ENCODE measurements at regions not wholly inside any gene's neighbourhood (a gene's known extent, or its start where the extent isn't known, plus 50 kb on each side); places are given as distances from the start of the nearest gene placed in this dataset.
"Not testable (repeated sequence)": the region's sequence is repeated elsewhere in the genome, so short reads cannot be mapped to it uniquely, and the experiment has no call there.

DNA sequence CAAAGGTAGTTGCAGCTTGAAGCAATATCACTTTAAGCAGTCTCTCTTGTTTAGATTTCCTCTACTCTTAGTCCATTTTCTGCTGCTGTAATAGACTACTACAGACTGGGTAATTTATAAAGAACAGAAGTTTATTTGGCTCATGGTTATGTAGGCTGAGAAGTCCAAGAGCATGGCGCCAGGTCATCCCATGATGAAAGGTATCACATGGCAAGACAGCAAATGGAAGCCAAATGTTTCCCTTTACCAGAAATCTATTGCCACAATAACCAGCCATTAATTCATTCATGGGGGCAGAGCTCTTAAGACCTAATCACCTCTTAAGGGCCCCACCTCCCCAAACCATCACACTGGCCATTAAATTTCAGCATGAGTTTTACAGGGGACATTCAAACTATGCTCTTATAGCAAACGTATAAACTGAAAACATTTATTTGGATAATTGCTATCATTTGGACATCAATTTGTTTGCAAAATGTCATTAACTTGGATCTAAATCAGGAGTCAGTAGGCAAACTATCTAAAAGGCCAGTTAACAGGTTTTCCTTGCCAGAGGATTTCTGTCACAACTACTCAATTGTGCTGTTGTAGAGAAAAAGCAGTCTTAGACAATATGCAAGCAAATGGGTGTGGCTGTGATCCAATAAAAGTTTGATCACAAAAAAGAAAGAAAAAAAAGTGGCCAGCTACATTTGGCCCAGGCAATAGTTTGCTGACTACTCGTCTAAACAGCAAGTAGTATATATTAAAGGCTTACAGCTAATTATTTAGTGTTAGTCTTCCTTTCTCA is 75.7 kb upstream of the GUCY1A1 start:
- no peak for DNase-seq

DNA sequence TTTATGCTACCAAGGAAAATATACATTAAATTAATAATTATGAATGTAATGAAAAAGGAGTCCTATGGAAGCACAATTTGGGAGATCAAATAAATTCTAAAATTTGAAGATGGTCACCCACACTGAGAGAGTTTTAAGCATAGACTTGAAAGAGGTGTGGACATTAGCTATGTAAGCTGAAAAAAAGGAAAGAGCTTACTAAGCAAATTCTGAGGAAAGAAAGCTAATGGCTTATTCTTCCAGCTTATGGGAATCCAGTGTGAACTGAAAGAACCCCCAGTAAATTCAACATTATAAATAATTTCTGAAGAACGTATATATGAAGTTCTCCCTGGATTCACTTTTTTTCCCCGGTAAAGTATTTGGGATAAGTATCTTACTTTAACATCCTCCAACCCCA is 78.2 kb upstream of the GUCY1A1 start:
- DNase-seq: no peak

DNA sequence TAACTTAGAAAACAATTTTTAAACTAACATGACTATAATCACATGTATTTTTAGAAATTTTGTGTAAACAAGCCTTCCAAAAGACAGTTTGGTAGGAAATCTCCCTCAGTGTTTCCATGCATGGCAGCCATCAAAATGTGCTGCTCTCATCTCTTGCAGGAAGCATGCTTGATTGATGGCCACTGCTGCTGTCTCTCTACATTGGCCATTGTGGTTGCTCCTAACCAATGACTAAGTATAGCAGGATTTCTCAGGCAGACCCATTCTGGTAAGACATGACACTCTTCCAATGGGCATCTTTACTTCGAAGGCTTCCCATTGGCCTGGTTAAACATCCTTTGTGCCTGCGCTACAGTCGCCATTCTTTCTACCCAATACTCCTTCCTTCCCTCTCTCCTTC is 78.9 kb upstream of the GUCY1A1 start:
- no peak for DNase-seq

DNA sequence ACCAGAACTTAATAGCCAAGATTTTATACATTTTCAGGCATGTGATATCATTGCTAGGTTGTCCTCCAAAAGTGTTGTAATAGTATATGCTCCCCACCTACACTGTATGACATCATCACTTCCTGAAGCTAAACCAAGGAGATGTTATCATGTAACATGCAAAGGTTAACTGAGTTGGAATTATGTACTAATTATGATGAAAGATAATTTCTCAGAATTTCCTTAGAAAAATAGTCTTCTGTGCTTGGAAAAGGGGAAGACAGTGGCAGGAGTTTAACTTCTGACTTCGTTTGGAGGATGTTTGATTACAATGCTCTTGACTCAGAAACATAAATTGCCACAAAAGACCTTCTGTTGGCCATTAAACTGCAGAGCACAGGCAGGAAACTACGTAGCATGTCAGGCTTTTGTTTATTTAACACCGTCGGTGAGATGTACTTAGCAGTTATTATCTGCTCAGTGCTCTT is 83.6 kb upstream of the GUCY1A1 start:
- DNase-seq: no peak

DNA sequence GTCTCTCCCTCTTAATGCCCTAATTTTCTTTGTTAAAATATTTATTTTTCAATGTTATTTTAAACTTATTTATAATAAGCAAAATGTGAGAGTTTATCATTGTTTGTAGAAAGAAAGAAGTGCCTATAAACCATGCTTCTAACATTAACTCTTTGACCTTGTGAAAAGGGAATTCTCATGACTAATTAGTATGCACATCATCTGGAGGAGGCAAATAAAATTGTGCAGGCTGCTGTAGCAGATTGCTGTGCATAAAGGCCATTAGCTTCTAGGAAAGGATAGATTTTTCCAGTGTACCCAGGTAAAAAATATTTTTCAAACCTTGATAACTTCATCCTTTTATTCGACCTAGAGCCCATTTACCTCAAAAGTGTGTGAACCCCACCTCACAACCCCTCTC is 84.6 kb upstream of the GUCY1A1 start:
- DNase-seq: no peak

DNA sequence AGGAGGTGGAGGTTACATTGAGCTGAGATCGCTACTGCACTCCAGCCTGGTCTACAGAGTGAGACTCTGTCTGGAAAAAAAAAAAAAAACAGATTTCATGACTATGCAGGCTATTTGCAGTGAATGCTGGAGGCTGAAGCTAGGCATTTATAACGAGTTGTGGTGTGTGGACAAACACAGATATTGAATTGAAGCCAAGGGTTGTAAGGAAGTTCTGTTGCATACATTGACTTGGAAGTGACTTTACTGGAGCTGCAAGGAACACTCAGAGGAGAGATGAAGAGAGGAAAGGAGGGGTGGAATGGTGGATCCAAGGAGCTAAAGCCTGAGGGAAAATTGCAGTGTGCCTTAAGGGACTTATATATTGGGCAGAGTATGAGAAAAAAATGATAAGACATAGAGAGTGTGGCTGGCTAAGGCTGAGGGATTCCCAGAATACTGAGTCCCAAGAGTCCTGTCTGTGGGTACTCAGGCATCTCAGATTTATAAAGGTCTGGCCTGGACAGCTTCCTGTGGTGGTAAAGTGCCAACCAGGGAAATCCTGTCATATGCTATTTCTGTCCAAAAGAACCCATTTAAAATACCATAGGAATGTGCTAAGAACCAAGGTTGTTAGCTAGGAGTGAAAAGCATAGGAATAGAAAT is 87.8 kb upstream of the GUCY1A1 start:
- no peak for DNase-seq

DNA sequence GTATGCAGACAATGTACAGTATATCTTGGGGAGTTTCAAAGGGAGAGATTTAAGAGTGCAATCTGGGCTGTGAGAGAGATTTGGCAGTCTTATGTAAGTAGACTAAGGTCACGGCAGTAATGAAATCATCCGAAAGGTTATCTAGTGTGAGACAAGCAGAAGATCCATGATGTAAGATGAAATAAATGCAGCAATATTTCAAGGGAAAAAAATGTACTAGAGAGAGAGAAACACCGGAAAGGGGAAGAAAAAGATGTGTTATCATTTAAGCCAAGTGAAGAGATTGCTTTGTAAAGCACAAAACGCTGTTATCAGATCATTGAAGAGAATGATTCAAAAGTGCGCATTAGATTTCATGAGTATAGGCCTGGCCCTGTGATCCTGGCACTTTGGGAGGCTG is 88.4 kb upstream of the GUCY1A1 start:
- DNase-seq: no peak

DNA sequence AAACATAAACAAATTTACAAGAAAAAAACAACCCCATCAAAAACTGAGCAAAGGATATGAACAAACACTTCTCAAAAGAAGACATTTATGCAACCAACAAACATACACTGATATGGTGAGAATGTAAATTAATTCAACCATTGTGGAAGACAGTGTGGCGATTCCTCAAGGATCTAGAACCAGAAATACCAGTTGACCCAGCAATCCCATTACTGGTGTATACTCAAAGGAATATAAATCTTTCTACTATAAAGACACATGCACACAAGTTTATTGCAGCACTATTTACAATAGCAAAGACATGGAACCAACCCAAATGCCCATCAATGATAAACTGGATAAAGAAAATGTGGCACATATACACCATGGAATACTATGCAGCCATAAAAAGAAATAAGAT is 92.3 kb upstream of the GUCY1A1 start:
- DNase-seq: not testable (repeated sequence)

DNA sequence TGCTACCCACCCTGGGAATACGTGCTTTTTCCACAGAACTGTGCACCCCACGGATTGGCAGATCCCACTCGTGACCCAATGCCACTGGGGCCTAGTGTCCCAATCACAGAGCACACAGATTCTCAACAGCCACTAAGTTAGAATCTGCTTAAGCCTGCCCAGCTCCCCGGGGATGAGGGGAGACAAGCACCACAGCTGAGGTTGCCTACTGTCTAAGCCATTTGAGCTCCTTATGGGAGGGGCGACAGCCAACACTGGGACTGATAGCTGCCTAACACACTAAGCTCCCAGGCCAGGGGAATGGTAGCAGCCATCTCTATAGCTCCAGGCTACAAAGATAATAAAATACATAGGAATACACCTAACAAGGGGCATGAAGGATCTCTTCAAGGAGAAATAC is 93.5 kb upstream of the GUCY1A1 start:
- no peak for DNase-seq

DNA sequence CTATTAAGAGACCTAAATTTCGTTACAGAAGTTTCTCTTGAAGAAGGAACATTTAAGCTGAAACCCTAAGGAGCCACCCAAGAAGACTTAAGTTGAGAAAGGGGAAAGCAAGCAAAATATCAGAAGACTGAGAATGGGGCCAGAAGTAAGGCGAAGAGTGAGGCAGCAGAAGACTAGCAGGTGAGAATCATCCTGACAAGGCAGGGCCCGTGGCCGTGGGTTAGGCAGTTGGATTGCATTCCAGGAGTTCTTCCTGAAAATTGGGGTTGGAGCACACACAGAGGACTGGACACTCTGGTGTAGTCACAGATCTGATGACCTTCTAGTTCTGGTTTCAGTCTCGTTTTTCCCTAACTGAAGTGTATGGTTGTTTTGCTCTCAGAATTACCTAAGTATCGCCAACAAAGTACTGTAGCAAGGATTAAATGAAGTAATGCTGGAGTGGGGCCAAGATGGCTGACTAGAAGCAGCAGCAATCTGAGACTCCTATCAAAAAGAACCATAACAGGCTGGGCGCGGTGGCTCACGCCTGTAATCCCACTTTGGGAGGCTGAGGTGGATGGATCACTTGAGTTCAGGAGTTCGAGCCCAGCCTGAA is 94.4 kb upstream of the GUCY1A1 start:
- no peak for DNase-seq

DNA sequence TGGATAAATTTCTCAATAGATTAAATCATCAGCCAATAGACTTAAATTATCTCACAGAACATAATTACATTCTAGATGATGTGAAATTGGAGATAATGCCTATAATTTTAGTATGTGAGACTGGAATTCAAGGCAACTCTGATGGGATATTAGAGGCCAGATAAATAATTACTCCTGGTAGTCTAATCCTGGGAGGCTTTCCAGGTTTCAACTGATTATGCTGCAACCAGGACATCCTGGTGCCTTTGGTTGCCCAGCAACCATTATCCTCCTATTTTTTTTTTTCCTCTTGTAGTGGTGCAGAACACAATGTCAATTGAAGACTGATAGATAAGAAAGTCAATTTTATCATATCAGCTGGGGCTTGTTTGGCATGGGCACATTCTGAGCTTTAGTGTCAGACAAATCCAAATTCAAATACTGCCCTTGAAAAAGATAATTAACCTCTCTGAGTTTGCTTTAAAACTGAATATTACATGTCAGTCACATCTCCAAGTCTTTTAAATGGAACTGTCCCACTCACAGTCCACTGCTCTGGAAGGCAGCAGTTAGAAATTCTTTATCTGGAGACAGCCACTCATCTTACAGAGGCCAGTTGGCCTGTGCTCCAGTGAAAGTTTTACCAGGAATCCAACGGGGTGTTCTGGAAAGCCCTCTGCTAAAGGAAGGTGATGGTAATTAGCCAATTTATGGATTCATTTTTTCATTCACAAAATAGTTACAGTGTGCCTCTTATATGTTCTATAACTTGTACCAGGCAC is 95.3 kb upstream of the GUCY1A1 start:
- no peak for DNase-seq

DNA sequence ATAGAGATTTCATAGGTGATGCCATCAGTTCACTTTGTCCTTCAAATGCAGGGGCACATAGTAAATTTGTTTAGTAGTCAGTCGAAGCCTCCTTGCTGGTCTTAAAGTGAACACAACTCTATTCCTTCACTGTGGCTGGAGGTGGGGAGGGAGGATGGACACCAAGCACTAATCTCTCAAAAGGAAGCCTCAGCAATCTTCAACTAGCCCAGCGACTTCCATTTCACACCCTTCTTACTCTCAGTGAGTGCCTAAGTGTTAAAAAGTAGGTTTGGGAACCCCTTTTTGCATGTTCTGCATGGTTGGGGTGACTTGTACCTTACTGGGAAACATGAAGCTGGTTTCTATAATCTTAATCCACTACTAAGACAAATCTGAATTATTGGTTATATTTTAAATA is 96.0 kb upstream of the GUCY1A1 start:
- no peak for DNase-seq

DNA sequence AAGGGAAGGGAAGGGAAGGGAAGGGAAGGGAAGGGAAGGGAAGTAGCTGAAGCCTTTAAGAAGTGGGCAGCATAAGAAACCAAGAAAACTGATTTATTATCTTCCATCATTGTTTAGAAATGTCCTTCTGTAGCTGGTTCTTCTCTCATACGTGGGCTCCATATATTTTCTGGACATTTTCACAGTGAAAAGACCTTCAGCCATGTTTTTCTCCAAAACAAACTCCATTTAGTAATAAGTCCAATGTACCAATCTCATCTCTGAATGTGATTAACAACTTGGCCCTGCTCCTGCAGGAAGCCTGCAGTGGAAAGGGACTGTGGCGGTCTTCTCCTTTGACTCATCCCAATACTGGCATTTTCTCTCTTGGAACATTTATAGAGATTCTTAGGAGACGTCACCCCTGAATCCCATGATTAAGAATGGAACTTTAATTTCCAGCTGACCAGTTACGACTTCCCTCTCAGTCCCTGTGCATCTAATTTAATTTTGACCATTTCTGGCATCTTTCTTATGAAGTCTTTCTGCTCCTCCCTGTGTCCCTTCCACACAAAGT is 96.6 kb upstream of the GUCY1A1 start:
- DNase-seq: no peak

DNA sequence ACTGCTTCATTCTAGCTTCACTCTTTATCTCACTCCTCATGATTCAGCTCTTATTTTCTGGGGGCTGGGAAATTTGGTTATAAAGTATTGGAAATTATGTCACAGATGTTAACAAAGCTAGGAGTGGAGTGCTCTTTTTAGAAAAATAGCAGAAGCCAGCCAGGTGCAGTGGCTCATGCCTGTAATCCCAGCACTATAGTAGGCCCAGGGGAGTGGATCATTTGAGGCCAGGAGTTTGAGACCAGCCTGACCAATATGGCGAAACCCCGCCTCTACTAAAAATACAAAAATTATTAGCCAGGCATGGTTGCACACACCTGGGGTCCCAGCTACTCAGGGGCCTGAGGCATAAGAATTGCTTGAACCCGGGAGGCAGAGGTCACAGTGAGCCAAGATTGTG is 97.2 kb upstream of the GUCY1A1 start:
- no peak for DNase-seq

DNA sequence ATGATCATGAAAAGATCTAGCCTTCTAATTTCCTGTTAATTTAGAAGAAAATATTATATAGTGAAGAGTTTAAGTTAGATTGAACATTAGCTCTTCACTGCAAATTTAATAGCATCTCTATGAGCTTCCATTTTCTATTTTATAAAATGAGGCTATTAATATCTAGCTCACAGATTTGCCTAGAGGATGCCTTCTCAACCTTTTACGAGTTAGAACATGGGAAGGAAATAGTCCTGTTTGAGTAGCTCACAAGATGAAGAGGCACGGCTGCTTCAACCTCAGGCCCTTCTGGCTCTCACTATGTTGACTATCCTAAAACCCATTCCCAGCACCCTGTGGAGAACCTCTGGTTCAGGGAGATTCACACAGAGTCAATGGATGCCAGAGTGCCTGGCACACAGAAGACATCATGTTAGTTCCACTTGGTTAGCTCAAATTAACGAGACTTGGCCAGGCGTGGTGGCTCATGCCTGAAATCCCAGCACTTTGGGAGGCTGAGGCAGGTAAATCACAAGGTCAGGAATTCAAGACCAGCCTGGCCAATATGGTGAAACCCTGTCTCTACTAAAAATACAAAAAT is 97.9 kb upstream of the GUCY1A1 start:
- no peak for DNase-seq

DNA sequence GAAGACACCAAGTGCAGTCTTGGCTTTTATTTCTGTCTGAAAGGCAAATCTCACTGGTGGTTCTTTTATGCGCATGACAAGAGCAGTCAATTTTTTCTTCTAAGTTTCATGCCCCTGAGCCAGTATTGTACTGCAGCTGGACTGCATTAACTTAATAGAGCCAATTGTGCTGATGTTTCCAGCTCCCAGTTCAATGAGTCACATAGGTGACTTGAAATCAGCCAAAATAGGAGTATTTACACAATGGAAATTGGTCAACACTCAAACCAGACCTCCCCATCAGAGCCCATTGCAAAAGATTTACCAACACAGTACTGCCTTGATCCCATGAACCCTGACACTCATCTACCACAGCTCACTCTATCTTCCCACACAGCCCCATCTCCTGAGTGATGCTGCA is 100.3 kb upstream of the GUCY1A1 start:
- no peak for DNase-seq

DNA sequence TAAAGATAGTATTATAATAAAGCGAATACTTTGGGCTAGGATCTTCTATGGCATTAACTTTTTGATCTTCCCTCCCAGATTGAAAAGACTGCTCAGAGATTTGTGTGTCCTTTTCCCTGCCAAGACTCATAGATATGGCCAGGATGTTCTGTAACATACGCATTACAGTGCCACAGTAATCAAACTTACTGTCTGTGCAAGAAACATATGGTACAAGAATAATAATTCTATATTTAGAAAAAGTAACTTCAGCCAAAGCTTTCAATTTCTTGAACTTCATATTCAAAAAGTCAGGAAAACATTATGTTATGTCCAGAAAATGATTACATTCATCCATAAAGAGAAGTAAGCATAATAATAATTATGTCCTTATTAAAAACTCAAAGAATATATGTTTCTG is 100.9 kb upstream of the GUCY1A1 start:
- DNase-seq: no peak

DNA sequence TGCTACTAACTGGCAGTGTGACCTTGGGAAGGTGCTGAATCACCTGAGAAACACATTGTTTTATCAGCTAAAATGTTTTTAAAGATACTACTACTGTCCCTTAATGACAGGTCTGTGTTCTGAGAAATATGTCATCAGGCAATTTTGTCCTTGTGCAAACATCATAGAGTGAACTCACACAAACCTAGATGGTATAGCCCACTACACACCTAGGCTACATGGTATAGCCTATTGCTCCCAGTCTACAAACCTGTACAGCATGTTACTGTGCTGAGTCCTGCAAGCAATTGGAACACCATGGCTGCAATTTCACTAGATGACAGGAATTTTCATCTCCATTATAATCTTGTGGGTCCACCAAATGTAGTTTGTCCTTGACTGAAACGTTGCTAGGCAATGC is 101.3 kb upstream of the GUCY1A1 start:
- DNase-seq: no peak

DNA sequence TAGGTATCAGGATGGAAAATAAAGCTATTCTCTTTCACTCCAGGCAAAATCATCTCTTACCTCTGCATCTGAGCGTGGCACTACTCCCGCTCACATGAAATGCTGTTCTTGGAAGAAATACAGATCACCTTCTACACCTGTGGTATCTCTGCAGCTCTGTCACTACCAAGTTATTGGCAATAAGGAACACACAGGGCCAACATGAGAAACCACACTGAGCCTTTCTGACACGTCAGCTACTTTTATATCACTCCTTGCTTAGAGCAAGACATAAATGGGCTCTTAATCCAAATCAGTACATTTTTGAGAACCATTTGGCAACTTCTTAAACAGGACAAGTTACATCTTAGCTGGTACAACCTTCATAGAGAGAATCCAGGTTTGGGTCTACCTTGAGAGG is 101.8 kb upstream of the GUCY1A1 start:
- no peak for DNase-seq

DNA sequence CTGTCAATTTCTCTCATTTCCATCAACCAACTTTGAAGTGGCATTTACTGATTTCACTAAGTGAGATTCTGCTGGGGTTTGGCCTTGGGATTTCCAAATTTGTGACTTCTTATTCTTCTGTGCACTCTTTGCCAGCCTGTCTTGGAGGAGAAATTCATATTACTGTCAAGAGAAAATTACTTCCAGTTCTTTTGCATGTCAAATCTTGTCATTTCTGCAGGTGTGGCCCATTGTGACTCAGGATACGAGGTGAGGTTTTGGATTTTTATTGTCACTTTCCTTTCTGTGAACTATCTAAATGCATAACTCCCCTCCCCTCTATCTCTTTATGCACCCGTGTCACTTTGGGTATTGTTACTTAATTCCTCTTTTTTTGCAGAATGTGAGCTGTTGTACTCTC is 102.6 kb upstream of the GUCY1A1 start:
- DNase-seq: no peak

DNA sequence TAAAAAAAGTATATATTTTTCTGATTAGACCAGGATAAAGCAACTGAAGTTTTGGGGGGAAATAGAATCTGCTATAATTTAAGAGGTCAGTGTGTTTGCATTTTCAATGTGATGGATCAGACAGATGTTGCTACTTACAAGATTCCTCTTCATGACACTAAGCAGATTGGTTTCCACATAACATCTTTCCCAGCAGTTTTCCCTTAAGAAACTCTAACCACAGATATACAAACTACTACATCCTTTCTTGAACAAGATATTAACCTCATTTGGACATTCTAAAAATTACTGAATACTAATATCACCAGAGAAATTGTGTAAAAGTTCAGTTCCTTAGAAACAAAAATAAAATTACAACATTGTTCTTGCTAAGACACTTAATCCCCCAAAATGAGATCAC is 106.7 kb upstream of the GUCY1A1 start:
- DNase-seq: no peak

DNA sequence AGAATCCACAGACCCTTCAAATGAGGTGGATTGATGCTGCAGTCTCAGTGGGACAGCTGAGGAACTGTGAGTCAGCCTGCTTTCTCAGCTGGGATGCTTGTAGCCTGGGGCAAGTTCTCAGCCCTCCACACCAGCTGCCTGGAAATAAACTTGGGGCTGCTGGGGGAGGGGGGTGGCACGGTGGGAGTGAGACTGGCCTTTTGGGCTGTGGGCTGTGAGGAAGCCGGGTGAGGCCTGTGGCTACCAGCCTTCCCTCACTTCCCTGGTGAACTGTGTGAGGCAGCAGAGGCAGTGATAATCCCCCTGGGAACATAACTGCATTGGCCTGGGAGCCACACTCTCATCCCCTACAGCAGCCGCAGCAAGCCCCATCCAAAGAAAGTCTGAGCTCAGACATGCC is 114.5 kb upstream of the GUCY1A1 start:
- DNase-seq: no peak

DNA sequence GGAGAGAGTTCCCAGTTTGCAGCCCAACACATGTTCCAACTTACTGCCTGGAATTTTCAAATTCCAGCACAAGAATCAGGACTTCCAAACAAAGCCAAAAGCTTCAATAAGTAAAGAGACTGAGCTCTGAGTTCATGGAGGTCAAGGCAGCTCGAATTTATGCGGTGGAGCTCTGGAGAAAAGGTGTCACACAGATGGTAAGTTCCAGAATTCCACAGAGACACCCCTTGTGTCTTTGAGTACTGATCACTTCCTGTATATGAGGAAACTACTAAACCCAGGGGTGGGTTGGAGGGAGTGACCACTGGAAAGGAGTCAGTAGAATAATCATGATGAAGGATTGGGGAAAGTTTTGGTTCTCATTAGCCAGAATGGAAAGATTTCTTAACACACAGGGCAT is 118.5 kb upstream of the GUCY1A1 start:
- DNase-seq: no peak
